K562 (cell line): ENCODE measurements at regions not wholly inside any gene's neighbourhood (a gene's known extent, or its start where the extent isn't known, plus 50 kb on each side); places are given as distances from the start of the nearest gene placed in this dataset.

Experiments used
- ATAC-seq: fragments of 200-7000 bp; cut with Tn5 transposase; 3 replicates; pipeline ENCODE4 v1.9.1; 2020; ENCODE audit warnings: moderate library complexity
- BruUV-seq: library from RNA; stranded (reverse); fragments of 400-500 nt; replicated peaks from 2 replicates; lab custom pipeline; 2021; lab: Mats Ljungman, UMichigan
- CTCF ChIA-PET: fragments of 300-600 bp; formaldehyde crosslinking; extraction: SDS; loops from one replicate; lab custom pipeline; 2021; ENCODE audit warnings: low intra/inter-chr PET ratio; lab: Yijun Ruan, JAX
- POLR2A ChIA-PET: fragments of 300-600, 350-650 bp; sonication (Branson Sonifier 250); formaldehyde crosslinking; extraction: SDS; loops from one replicate; lab custom pipeline; 2021; ENCODE audit warnings: antibody characterized with exemption, inconsistent platforms; lab: Yijun Ruan, JAX
- DNase-seq, 4 experiments: peaks; one replicate each; pipeline versions ENCODE4 v3.0.0 to v3.0.0-alpha.2; 2011 to 2018; ENCODE audit warnings: low spot score in 3 of 4, mixed read lengths in 3 of 4; ENCODE audit errors: extremely low read depth in 1 of 4
- FAIRE-seq: peaks from 2 replicates; lab custom pipeline; 2011; peaks lifted over from hg19 to GRCh38; lab: Jason Lieb, UNC
- H2AFZ ChIP-seq: 2 replicates; pipeline ENCODE4 v1.6.0; 2011; ENCODE audit warnings: low read depth, low read length, control low read depth, inconsistent platforms
- H3K27ac ChIP-seq: fragments of 200-600 bp; 3 replicates; pipeline ENCODE4 v1.8.0; 2011; ENCODE audit warnings: low read depth, mild to moderate bottlenecking, control low read depth, inconsistent platforms, low read length, moderate library complexity, mixed read lengths; ENCODE audit errors: extremely low read depth
- H3K27me3 ChIP-seq, 2 experiments: fragments of 300-600 bp in 1 of 2; 2 replicates in 1 of 2; 3 replicates in 1 of 2; pipeline versions ENCODE4 v1.6.0 to v1.8.0; 2011; ENCODE audit warnings: inconsistent platforms in 2 of 2, low read length in 2 of 2, mild to moderate bottlenecking in 1 of 2, mixed read lengths in 1 of 2, moderate library complexity in 1 of 2; ENCODE audit not compliant: control insufficient read depth in 2 of 2, insufficient read depth in 2 of 2
- H3K36me3 ChIP-seq: fragments of 300-600 bp; 3 replicates; pipeline ENCODE4 v1.8.0; 2011; ENCODE audit warnings: mild to moderate bottlenecking, low read length, inconsistent platforms; ENCODE audit not compliant: control insufficient read depth, insufficient read depth
- H3K4me1 ChIP-seq, 2 experiments: fragments of 200-600 bp in 1 of 2; replicated peaks in 1 of 2; 2 replicates in 1 of 2; 3 replicates in 1 of 2; pipeline versions ENCODE4 v1.5.1 to v1.8.0; 2011; ENCODE audit warnings: inconsistent platforms in 2 of 2, low read length in 2 of 2, mild to moderate bottlenecking in 1 of 2, mixed read lengths in 1 of 2, moderate library complexity in 1 of 2; ENCODE audit not compliant: control insufficient read depth in 2 of 2, insufficient read depth in 2 of 2
- H3K4me2 ChIP-seq: 2 replicates; pipeline ENCODE4 v1.6.1; 2011; ENCODE audit warnings: low read length, control low read depth, inconsistent platforms, mixed read lengths; ENCODE audit not compliant: insufficient read depth
- H3K4me3 ChIP-seq: fragments of 200-600 bp; sonication (generic), shearing (Covaris generic); 2 replicates; pipeline ENCODE4 v1.5.1; 2016; ENCODE audit warnings: control low read depth, inconsistent platforms
- H3K79me2 ChIP-seq: fragments of 200-600 bp; 3 replicates; pipeline ENCODE4 v1.8.0; 2011; ENCODE audit warnings: low read length, inconsistent platforms; ENCODE audit not compliant: control insufficient read depth, insufficient read depth
- H3K9ac ChIP-seq, 2 experiments: 2 replicates each; pipeline versions ENCODE4 v1.6.0 to v1.6.1; 2011; ENCODE audit warnings: low read depth in 2 of 2, low read length in 2 of 2, control low read depth in 1 of 2, inconsistent platforms in 1 of 2, mild to moderate bottlenecking in 1 of 2, mixed read lengths in 1 of 2; ENCODE audit not compliant: insufficient read depth in 1 of 2
- H3K9me1 ChIP-seq: one replicate; pipeline ENCODE4 v1.6.0; 2011; ENCODE audit warnings: inconsistent platforms, mild to moderate bottlenecking, low read length, moderate library complexity; ENCODE audit not compliant: control insufficient read depth, insufficient read depth
- H3K9me3 ChIP-seq: replicated peaks from 2 replicates; pipeline ENCODE4 v1.5.1; 2011; ENCODE audit warnings: low read depth, low read length, inconsistent platforms; ENCODE audit not compliant: control insufficient read depth, insufficient read depth
- H4K20me1 ChIP-seq: replicated peaks from 2 replicates; pipeline ENCODE4 v1.6.1; 2011; ENCODE audit warnings: low read length, inconsistent platforms, mixed read lengths; ENCODE audit not compliant: control insufficient read depth, insufficient read depth
- CHD4 ChIP-seq: fragments of 200-600 bp; sonication (generic); IDR thresholded peaks from 3 replicates; pipeline ENCODE4 v1.6.1; 2012; ENCODE audit warnings: low read depth, mild to moderate bottlenecking, mixed read lengths, low read length, inconsistent platforms; ENCODE audit not compliant: insufficient read depth, insufficient replicate concordance, poor library complexity, severe bottlenecking
- ESRRA ChIP-seq: fragments of 450-650 bp; IDR thresholded peaks from 2 replicates; pipeline ENCODE4 v1.6.1; 2014; ENCODE audit warnings: low read depth, mild to moderate bottlenecking, moderate library complexity, borderline replicate concordance
- HNRNPL ChIP-seq: fragments of 200-400 bp; formaldehyde crosslinking; IDR thresholded peaks from 2 replicates; pipeline ENCODE4 v1.6.1; 2017; ENCODE audit warnings: low read depth, mild to moderate bottlenecking, low read length
- NFYB ChIP-seq: IDR thresholded peaks from 2 replicates; pipeline ENCODE4 v1.6.1; 2011; ENCODE audit warnings: mild to moderate bottlenecking, moderate library complexity; ENCODE audit not compliant: insufficient read length; ENCODE audit errors: extremely low read depth
- WGBS: fragments of 100-300 bp; shearing (Covaris generic); methylation state at CpG from one replicate; pipeline ENCODE4 v1.1.6; 2016; ENCODE audit warnings: low coverage, mixed read lengths; ENCODE audit not compliant: insufficient coverage; ENCODE audit errors: missing lambda C conversion rate; 5-methylcytosine and 5-hydroxymethylcytosine counted together
- in situ Hi-C: fragments of 300-500 bp; cut with MboI; formaldehyde crosslinking; loops from 4 replicates; pipeline ENCODE4 v1.15.0; 2018; ENCODE audit warnings: inconsistent platforms, mixed read lengths
- intact Hi-C: fragments of 100-400 bp; cut with micrococcal nuclease; formaldehyde crosslinking; loops from 2 replicates; pipeline ENCODE4 v1.14.2; 2022
- TF ChIP-seq, protein P1 (sequence below): IDR thresholded peaks from 3 replicates; pipeline ENCODE4 v1.6.1; 2011; ENCODE audit warnings: borderline replicate concordance, mild to moderate bottlenecking; ENCODE audit not compliant: insufficient read length, insufficient read depth
- TF ChIP-seq, protein P2 (sequence below): conservative IDR thresholded peaks from 2 replicates; pipeline ENCODE4 v1.6.1; 2011; ENCODE audit warnings: low read depth, mild to moderate bottlenecking, low read length; ENCODE audit not compliant: control insufficient read depth
- TF ChIP-seq, protein P3 (sequence below): fragments of 250-450 bp; sonication (Bioruptor Pico); IDR thresholded peaks from 2 replicates; pipeline ENCODE4 v1.5.0; 2020; ENCODE audit warnings: mild to moderate bottlenecking

DNA sequence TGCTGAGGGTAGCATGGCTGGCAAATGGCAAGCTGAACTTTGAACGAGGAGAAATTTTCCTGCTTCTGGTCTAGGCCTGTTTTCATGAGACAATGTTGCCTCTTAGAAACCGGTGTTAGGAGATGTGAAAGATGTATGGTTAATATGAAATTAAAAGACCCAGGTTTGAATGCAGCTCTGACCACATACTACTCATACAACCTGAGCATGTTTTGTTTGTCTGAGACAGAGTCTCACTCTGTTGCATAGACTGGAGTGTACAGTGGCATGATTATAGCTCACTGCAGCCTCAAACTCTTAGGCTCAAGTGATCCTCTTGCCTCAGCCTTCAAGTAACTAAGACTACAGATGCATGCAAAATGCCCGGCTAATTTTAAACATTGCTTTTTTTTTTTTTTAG, 193.4 kb upstream of the FZD8 start (continued):
- TF ChIP-seq, protein P1, sequence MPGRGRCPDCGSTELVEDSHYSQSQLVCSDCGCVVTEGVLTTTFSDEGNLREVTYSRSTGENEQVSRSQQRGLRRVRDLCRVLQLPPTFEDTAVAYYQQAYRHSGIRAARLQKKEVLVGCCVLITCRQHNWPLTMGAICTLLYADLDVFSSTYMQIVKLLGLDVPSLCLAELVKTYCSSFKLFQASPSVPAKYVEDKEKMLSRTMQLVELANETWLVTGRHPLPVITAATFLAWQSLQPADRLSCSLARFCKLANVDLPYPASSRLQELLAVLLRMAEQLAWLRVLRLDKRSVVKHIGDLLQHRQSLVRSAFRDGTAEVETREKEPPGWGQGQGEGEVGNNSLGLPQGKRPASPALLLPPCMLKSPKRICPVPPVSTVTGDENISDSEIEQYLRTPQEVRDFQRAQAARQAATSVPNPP: no peak
- TF ChIP-seq, protein P2, sequence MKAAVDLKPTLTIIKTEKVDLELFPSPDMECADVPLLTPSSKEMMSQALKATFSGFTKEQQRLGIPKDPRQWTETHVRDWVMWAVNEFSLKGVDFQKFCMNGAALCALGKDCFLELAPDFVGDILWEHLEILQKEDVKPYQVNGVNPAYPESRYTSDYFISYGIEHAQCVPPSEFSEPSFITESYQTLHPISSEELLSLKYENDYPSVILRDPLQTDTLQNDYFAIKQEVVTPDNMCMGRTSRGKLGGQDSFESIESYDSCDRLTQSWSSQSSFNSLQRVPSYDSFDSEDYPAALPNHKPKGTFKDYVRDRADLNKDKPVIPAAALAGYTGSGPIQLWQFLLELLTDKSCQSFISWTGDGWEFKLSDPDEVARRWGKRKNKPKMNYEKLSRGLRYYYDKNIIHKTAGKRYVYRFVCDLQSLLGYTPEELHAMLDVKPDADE: no peak

DNA sequence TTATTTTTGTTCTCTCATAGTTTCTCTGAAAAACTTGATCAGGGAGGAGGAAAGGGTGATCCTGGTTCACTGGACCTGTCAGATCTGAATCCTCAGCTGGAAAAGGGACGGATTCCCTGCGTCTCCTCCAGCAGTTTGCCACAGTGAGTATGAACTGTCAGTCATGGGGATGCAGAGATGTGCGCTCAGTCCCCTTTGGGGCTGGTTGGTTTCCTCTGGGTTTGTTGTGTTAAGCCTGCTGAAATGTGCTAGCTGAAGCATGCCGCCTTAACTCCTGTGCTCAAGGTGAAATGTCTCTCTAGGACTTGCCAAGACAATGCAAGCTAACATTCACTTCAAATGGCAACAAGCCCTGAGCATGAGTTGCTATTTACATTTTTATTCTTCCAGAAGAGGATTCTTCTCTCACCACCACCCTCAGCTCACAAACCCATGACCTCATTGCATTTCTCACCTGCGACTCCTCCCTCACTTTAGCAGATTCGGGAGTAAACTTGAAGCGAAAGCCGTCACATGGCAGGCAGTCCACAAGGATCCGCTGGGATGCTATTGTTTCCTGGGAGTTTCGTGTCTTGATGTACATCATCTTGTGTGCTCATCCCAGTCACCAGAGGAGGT, 192.9 kb upstream of the FZD8 start:
- ATAC-seq (no peak), DNase-seq (no peak), FAIRE-seq (no peak)
- no peaks in the 10 kb centered on the region for H3K4me1 ChIP-seq
- H3K36me3 ChIP-seq: no peaks in the 10 kb centered on the region
- POLR2A ChIA-PET: interaction anchor here (0.6 kb wide), 1 partner anchor 643 kb away, joined by 4 read pairs; no protein-coding TSS in a partner anchor
- no peak overlapping the region for H3K9ac ChIP-seq
- H2AFZ ChIP-seq: no peak overlapping the region
- H3K79me2 ChIP-seq: no peaks in the 10 kb centered on the region
- H3K4me3 ChIP-seq: no peak overlapping the region
- WGBS: under 1% methylated on average over 10 of the region's 10 CpGs
- CTCF ChIA-PET: interaction anchor here (0.6 kb wide), 1 partner anchor 193 kb away, joined by 3 read pairs; the partner anchor contains the start of gene FZD8
- H3K9me1 ChIP-seq: no peaks in the 10 kb centered on the region
- H3K9me3 ChIP-seq: no peaks in the 10 kb centered on the region
- H3K27me3 ChIP-seq: no peaks in the 10 kb centered on the region
- in situ Hi-C loops: no loop called here
- no peaks in the 10 kb centered on the region for H4K20me1 ChIP-seq
- intact Hi-C loops: no loop called here
- no TSS peak for BruUV-seq
- no peak overlapping the region for H3K27ac ChIP-seq
- no peak overlapping the region for H3K4me2 ChIP-seq
- TF ChIP-seq HNRNPL: no peak
- TF ChIP-seq, protein P3, sequence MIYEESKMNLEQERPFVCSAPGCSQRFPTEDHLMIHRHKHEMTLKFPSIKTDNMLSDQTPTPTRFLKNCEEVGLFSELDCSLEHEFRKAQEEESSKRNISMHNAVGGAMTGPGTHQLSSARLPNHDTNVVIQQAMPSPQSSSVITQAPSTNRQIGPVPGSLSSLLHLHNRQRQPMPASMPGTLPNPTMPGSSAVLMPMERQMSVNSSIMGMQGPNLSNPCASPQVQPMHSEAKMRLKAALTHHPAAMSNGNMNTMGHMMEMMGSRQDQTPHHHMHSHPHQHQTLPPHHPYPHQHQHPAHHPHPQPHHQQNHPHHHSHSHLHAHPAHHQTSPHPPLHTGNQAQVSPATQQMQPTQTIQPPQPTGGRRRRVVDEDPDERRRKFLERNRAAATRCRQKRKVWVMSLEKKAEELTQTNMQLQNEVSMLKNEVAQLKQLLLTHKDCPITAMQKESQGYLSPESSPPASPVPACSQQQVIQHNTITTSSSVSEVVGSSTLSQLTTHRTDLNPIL (CRISPR knock-in tag): no peak
- TF ChIP-seq ESRRA: no peak
- no peak for TF ChIP-seq NFYB
- no peak for TF ChIP-seq CHD4
